OCI-LY7 (cell line): ENCODE measurements at regions not wholly inside any gene's neighbourhood (a gene's known extent, or its start where the extent isn't known, plus 50 kb on each side); places are given as distances from the start of the nearest gene placed in this dataset.

Experiments
- CTCF ChIP-seq: fragments of 200-600 bp; sonication (generic); conservative IDR thresholded peaks from 2 replicates; pipeline ENCODE4 v1.5.1; 2014; ENCODE audit warnings: mild to moderate bottlenecking, antibody characterized with exemption, low read length, moderate library complexity, mixed read lengths
- EZH2phosphoT487 ChIP-seq: fragments of 200-600 bp; sonication (generic); IDR thresholded peaks from 2 replicates; pipeline ENCODE4 v1.6.1; 2018; ENCODE audit warnings: low read depth, borderline replicate concordance, mild to moderate bottlenecking, mixed run types, antibody characterized with exemption, low read length, moderate library complexity, mixed read lengths

GRCh38 chr13:70253411-70253810 is 145.2 kb upstream of the KLHL1 start:
- TF ChIP-seq CTCF: no peak
- TF ChIP-seq EZH2phosphoT487: no peak
